HG02759 (cell line): ENCODE measurements at regions not wholly inside any gene's neighbourhood (a gene's known extent, or its start where the extent isn't known, plus 50 kb on each side); places are given as distances from the start of the nearest gene placed in this dataset.

ENCODE experiments used
- ATAC-seq: cut with Tn5 transposase; IDR thresholded peaks from one replicate; pipeline ENCODE4 v1.9.1; 2021; ENCODE audit warnings: mild to moderate bottlenecking, moderate library complexity; ENCODE audit not compliant: unreplicated experiment

DNA sequence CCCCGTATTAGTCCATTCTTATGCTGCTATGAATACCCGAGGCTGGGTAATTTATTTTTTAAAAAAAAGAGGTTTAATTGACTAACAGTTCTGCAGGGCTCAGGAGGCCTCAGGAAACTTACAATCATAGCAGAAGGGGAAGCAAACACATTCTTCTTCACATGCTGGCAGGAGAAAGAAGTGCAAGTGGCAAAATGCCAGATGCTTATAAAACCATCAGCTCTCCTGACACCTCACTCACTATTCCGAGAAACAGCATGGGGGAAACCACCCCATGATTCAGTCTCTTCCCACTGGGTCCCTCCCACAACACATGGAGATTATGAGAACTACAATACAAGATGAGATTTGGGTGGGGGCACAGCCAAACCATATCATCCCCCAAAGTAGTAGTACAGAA, 2148.5 kb upstream of the PIK3C3 start:
- no peak for ATAC-seq

GRCh38 chr18:39805218-39805617, 2149.8 kb upstream of the PIK3C3 start:
- no peak for ATAC-seq

DNA sequence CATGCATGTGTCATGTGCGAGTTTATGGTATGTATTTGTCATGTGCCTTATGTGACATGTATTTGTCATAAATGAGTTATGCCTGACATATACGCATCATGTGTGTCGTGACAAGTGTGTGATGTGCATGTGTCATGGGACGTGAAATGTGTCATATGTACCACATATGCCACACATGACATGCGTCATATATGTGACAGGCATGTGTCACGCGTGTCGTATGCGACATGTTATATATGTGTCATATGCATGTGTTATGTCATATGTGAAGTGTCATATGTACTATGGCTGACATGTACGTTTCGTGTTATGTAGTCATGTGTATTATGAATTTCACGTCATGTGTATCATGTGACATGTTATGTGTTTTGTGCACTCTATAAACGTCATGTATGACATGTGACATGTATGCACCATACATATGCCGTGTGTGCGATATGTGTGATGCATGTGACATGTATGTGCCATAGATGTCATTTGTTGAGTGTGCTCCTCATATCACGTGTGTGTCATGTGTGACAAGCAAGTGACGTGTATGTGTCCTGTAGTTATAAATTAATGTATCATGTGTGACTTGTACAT, 2152.3 kb upstream of the PIK3C3 start:
- no peak for ATAC-seq

DNA sequence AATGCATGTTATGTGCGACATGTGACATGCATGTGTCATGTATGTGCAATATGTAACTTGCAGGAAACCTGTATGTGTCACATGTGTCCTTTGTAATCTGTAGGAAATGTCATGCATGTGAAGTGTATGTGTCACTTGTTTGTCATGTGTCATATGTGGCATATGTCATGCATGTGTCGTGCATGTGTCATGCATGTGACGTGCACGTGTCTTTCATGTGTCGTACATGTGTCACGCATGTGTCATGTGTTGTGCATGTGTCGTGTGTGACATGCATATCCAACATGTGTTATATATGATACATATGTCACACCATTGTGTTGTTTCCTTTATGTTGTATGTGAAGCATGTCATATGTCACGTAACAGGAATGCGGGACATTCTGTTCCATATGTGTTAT, 2153.2 kb upstream of the PIK3C3 start:
- no peak for ATAC-seq

GRCh38 chr18:39801010-39801409, 2154.0 kb upstream of the PIK3C3 start:
- ATAC-seq, result no peak

GRCh38 chr18:39799006-39799405, 2156.0 kb upstream of the PIK3C3 start:
- no peak for ATAC-seq

DNA sequence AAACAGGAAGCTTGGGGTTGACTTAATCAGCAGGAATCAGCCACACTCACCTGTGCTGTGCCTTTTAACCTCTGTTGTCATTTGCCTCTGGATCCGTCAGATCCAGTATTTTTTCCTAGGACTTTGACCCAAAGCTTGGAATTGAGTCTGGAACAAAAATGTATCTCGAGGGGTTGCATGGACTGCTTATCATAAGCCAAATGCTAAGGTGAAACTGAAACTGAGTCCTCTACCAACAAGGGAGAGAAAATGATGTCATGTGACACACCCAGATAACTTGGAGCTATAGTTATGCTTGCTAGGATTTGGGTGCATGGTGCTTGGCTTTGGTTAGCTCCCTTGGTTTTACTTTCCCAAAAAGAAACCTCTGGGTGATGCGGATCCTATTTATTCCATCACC, 2158.6 kb upstream of the PIK3C3 start:
- ATAC-seq, result no peak

DNA sequence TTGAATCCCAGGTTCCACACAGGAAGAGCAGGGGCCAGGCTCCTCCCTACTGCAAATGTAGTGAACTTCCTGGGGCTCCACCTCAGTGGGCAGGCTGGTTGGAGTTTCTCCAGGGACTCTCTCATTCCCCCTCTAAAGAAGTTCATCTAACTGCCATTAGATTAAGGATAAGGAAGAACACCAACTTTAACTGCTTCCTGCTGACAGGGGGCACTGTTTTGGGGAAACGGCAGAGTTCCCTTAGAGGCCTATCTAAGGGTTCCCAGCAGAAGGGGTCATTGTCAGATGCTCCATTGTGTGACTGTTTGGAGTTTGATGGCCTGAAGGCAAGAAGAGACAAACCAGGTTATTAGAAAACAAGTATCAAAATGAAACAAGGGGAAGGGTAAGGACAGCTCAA, 2159.7 kb upstream of the PIK3C3 start:
- ATAC-seq, result no peak

GRCh38 chr18:39793609-39794008, 2161.4 kb upstream of the PIK3C3 start:
- no peak for ATAC-seq

DNA sequence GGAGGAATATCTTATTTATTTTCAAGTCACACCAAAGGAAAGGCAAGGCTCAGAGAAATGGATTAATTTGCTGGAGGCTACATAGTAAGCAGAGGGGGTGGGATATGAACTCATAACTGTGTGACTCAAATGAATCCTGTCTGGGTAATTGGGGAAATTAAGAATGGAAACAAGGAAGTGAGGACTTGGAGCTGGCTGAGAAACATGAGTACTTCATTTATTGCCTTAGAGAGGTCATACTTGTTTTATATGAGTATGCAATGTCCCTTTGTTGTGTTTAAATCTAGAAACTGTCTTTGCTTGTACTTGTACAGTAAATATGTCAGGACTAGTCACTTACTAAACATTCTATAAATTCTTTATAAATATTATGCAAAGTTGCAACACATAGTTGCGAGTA, 2166.7 kb upstream of the PIK3C3 start:
- ATAC-seq, result no peak

GRCh38 chr18:39786477-39786876, 2168.6 kb upstream of the PIK3C3 start:
- no peak for ATAC-seq

GRCh38 chr18:39784541-39784940, 2170.5 kb upstream of the PIK3C3 start:
- no peak for ATAC-seq

DNA sequence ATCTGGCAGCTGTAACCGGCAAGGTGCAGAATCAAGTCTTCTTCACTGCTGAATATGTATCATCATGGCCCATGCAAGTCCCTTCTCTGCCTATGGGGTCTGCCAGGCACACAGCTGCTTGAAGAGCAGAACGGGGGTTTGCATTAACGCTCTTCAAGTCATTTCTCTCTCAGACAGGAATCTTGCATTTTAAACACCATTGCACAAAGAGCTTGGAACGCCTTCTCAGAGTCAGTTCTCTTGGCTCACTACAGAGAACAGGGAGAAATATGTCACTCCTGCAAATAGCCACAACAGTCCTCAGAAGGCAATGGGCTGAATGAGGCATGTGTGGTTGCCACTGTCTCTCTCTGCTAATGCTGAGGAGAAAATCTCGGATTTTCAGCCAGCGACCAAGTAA, 2173.5 kb upstream of the PIK3C3 start:
- no peak for ATAC-seq

GRCh38 chr18:39780774-39781173, 2174.3 kb upstream of the PIK3C3 start:
- ATAC-seq, result no peak

DNA sequence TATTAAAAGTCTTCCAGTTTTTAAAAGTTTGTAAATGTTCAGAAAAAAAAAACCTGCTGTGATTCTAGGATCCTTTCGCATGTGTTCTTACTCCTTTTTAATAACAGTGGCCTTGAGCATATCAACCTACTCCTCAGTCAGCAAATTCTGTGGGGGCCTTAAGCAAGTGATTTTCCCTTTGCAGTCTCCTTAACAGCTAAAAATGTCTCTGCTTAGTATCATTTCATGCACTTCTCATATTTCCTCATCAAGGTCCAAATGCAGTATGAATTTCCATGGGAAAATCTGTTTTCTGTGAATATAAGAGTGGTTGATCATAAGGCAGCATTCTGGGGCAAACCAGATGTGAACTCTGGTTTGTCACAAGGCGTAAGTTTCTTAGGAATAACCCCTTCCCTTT, 2175.1 kb upstream of the PIK3C3 start:
- no peak for ATAC-seq

- no peak for ATAC-seq
These were observed 2178.3 kb upstream of the PIK3C3 start for GRCh38 chr18:39776766-39777165.

DNA sequence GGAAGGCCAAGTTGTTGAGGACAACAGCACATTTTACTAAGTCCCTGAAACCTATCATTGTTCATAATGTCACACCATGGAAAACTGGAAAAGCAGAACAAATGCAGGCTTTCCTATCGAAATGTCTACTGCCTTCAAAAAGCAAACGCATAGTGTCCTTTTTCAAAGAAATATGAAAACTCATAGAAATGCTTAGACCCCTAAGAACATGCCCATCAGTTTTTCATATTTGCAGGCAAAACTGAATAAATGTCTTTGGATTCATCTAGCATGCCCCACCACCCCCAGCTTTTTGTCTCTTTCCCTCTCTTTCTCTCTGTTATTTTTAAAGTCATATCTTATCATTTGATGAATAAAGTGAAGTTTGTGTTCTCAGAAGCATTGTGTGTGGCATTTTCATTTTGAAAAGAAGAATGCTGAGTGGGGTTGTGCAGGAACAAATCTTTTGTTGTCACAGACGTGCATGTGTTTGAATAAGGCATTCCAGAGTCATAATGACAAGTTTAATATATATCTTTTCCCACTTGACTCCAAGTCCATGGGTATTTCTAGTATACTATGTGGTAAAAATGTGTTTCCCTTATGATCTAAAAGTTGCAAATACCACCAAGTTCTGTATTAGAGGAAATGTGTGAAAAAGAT, 2180.0 kb upstream of the PIK3C3 start:
- ATAC-seq, result no peak

DNA sequence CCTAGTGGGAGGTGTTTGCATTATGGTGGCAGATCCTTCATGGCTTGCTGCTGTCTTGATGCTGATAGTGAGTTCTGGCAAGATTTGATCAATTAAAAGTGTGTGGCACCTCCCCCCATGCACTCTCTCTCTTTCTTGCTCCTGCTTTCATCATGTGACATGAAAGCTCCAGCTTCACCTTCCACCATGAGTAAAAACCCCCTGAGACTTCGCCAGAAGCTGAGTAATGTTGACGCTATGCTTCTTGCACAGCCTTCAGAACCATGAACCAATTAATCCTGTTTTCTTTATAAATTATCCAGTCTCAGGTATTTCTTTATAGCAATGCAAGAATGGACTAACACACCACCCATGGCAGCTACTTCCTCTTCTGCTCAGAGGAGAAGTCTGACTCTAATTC, 2181.4 kb upstream of the PIK3C3 start:
- no peak for ATAC-seq

GRCh38 chr18:39772155-39772919, 2182.7 kb upstream of the PIK3C3 start:
- no peak for ATAC-seq

DNA sequence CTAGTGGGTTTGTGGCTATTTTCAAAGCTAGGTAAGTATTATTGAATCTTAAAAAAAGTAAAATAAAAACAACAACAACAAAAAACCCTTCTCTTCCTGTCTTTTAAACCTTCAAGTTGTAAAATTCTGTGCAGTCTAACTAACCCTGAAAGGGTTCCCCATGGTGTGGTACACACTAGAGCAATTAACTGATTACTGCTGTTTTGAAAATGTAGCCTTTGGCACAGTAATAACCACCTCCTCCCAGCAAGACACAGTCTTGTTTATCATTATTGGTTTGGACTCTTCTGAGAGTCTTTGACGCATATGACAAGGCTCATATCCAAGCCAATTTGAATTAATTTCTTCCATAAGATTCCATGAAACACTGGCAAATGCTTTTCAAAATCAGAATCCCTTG, 2184.6 kb upstream of the PIK3C3 start:
- ATAC-seq, result no peak

- no peak for ATAC-seq
These were observed 2190.2 kb upstream of the PIK3C3 start for GRCh38 chr18:39764873-39765272.

GRCh38 chr18:39761273-39761672, 2193.8 kb upstream of the PIK3C3 start:
- ATAC-seq, result no peak
